ENCODE measurements at regions not wholly inside any gene's neighbourhood (a gene's known extent, or its start where the extent isn't known, plus 50 kb on each side); places are given as distances from the start of the nearest gene placed in this dataset.
A peak's percentile ranks its signal among the peaks of the same experiment; 100 is the strongest.

DNA sequence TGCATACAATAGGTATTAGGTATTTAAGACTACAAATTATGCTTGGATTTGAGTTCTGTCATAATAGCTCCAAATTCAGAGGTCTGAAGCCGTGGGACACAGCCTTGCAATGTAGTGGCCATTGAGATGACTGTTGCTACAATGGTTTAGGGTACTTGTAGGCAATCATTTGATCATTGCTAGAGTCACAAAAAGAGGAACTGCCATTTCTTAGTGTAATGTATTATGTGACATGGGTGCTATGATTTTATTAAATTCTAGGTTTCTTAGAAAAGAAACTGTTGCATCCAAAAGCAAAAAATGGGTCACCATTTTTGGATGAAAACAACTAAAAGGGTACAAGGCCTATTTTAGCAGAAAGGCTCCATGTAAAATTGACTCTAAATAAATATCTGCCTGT, 129.9 kb upstream of the ZNF644 start:
- no peak for DNase-seq (ENCODE audit: low read depth, low spot score)

DNA sequence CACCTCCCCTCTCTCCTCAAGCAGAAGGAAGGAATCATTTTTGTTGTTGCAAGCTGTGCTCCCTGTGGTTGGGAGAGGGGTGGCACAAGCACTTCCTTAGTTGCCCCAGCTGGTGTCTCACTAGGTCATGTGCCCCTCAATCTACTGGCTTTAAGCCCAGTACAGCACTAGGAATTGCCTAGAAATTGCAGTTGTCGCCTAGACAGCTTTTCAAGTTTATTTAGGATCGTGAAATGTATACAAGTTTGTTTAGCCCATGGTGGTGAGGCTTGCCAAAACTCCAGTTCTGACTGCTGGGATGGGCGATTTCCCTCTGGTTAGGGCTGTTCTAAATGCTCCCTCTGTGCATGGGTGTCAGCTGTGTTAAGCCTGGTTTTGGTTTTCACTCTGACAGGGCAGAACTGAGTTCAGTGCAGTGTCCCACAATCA, 126.8 kb upstream of the ZNF644 start:
- no peak for DNase-seq (ENCODE audit: low read depth, low spot score)

DNA sequence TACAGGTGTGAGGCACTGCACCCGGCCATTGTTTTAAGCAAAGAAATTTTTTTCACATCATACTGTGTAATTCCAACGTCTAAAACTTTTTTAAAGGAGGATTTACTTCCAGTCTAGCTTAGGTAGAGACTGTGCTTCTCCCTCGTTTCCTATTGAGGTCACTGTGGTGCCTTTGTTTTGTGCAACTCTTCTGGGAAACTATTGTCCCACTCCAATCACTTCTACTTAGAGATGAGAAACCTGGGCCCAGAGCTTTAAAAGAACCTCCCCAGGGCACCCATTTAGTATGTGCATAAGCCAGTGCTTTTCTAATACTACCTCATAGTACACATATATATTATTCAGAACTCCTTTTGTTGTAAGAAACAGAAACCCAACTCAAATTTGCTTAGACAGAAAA, 120.0 kb upstream of the ZNF644 start:
- no peak for DNase-seq (ENCODE audit: low read depth, low spot score)

DNA sequence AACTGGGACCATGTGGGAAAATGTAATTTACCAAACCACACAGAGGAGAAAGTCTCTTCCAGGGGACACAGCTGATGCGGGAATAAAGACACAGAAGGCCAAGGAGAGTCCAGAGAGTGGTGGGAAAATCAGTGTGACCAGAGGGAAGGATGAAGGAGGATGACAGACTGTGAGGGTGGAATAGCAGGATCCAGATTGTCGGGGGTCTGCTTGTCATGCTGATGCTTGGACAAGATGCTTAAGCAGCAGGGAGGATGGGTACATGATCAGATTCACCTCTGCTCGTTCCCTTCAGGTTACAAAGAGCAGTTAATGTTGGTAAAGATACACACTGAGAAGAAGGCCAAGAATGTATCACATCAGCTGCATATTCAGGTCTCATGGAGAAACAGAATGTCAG, 117.1 kb upstream of the ZNF644 start:
- no peak for DNase-seq (ENCODE audit: low read depth, low spot score)

DNA sequence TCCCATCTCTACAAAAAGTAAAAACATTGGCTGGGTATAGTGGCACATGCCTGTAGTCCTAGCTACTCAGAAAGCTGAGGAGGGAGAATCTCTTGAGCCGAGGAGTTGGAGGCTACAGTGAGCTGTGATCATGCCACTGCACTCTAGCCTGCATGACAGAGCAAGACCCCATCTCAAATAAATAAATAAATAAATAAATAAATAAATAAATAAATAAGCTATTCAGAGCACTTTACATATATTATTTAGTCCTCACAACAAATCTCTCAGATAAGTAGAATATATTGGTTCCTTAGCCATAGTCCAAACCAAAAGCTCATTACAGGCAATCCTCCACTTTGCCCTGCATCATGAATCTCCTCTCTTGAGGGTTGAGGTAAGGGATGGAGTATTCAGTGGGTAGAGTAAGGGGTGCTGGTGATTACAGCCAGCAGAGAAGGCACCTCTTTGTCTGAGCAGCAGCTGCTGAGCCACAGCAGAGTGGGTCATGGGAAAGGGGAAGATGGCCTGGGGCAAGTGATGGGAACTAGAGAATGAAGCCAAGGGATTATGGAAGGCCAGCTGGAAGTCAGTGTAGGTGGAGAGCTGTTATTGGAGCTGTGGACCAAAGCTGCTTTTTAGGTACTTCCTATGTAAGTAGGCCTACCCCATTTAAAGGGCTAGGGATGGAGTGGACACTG, 115.5 kb upstream of the ZNF644 start:
- DNase-seq (ENCODE audit: low read depth, low spot score) = no peak

DNA sequence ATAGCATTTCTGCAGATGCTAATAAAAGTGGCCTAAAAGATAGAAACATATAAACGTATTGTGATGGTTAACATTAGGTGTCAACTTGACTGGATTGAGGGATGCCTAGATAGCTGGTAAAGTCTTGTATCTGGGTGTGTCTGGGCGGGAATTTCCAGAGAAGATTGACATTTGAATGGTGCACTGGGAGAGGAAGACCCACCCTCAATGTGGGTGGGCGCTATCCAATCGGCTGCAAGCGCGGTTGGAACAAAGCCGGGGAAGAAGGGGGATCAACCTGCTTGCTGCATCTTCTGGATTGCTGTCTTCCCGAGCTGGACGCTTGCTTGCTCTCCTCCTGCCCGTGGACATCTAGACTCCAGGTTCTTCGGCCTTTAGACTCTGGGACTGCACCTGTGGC, 114.0 kb upstream of the ZNF644 start:
- no peak for DNase-seq (ENCODE audit: low read depth, low spot score)

DNA sequence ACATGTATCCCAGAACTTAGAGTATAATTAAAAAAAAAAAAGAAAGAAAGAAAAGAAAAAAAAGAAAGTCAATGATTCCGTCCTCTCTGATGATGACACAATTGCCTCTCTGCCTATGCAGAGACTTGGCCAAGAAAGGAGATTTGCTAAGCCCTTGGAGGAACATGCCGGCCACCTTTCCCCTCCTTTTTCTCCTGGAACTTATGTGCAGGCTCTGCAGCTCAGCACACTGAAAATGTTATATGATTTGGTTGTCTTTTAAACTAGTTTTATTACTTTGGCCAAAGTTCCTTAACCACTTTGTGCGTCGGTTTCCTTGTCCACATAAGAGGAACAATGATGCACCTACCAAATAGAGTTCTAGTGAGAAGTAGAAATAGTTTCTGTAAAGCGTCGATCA, 111.4 kb upstream of the ZNF644 start:
- DNase-seq (ENCODE audit: low read depth, low spot score) = no peak

DNA sequence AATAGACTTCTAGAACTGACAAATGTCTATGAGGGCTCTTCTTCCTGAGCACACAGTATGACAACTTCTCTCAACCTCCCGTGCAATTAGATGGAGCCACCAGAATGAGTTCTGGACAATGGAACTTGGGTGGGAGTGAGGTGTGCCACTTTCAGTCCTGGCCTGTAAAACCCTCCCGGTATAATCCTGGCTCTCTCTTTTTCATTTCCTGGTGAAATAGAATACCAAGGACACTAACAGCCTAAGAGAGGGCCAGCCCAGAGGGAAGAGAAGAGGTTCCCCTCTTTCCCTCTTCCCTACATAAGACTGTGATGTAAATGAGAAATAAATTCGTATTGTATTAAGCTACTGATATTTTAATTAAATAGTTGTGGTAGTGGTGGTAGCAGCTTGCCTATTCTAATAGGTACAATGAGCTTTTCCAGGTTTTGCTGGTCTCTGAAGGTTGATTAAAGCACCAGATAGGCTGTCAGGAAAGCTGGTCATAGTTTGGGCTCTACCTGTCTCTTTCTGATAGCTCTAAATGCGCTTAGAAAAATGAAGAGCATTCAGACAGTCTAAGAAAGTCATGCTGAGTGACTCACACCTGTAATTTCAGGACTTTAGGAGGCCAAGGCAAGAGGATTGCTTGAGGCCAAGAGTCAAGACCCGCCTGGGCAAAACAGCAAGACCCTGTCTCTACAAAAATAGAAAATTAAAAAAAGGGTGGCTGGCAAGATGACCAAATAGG, 108.6 kb upstream of the ZNF644 start:
- DNase-seq (ENCODE audit: low read depth, low spot score) = no peak

DNA sequence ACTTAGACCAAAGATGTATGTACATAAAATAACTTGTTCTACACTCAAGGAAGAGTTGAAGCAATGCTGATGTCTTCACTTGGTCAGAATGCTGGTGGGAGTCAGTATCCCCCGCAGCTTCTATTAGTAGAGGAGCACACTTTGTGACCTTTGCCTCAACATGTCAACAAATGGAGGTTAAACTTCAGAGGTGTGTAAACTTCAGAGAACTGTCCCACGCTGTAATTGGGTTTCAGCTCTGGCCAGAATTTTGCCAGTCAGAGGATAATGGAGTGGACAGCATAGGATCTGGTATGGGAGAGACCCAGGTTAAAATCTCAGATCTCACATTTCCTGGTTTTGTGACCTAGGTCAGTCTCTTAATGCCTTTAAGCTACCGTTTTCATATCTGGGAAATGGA, 107.6 kb upstream of the ZNF644 start:
- DNase-seq (ENCODE audit: low read depth, low spot score) = no peak

DNA sequence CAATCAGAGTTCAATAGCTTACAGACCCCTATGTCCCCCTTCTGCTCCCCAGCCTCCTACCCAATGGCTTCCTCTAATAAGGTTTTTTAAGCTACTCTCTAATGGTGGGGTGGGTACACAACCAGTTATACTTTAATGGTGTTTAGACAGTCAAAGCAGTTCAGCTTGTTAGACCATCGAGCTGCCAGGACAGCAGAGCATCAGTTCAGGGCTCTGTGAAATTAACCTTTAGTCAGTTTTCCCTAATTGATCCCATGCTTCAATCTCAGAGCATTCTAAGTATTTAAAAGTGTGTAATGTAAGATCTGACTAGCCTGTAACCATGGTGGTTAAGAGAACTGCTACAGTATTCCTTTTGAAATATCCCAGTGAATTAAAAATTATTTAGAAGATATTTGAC, 107.2 kb upstream of the ZNF644 start:
- no peak for DNase-seq (ENCODE audit: low read depth, low spot score)

DNA sequence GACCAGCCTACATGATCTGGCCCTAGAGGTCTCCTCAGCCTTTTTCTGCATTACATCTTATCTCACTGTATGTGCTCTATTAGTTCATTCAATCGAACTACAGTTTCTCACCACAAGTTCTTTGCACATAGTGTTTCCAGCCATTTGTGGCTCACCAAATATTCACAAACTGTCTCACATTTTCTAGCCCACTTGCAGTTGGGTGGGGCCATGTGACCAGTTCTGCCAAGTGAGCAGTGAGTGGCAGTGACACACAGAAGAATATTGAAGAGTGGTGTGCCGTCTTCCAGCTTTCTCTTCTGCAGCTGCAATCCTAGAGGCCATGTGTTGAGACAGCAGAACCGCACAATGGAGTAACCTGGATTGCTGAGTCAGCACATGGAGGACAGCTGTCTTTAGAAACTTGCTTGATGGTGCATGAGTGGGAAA, 103.2 kb upstream of the ZNF644 start:
- DNase-seq (ENCODE audit: low read depth, low spot score) = no peak

DNA sequence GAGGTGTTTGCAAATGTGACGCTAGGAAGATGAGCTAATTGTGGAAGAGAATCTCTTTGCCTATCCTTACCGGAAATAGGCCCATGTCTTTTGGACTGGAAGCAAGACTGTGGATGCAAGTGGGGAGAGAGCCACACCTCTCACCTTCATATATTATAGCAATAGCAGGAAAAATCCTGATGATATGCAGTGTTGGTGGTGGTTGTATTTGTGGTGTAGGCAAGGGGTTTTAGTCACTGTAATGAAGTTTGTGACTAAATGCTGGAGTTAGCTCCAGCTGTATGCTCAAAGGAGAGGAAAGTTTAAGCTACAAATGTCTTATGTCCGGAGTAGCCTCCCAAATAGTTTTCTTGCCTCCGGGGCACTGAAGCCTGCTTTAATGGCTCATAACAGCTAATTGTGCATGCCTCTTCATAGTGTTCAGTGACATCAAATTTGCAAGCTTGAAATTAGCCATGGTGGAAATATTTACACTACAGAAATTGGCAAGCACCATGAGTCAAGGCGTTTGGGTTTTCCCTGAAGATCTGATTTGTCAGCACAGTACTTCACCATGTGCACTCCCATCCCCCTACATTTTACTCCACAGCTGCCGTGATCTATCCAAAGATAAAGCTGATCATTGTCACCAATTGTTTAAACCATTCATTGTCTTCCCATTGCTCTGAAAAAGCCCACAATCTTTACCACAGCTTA, 102.6 kb upstream of the ZNF644 start:
- DNase-seq (ENCODE audit: low read depth, low spot score) = no peak

DNA sequence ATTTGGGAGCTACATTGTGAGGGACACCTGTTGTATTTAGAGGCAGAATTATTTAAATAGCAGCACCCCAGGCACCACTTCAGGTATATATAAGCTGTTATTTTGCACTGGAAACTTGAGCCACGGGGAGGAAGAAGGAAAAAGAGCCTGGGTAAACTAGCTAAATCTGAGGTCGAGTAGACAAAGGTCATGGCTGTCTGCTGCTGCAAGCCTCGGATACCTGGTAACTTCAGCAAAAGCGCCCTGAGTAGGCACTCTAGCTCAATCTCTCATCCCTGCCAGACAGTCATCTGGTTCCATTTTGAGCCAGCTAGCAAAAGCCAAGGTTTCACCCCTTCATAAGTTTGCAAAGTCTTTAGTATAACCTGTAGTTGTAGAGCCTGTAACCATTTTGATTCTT, 101.9 kb upstream of the ZNF644 start:
- no peak for DNase-seq (ENCODE audit: low read depth, low spot score)

DNA sequence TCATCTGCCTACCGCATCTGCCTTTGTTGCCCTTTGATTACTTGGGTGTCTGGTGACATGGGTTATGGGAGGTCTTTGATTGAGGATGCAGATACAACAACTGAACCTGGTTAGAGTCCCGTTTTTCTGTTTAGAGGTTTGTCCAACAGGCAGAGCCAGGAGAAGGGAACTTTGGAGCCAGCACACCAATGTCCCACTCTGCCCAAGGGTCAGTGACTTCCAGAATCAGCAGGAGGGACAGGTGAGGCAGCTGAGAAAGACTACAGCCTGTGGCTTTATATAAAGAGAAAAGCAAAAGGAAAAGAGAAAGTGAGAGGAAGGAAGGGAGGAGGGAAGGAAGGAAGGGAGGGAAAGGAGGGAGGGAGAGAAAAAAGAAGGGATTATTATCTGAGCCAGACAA, 101.5 kb upstream of the ZNF644 start:
- DNase-seq (ENCODE audit: low read depth, low spot score) = no peak

DNA sequence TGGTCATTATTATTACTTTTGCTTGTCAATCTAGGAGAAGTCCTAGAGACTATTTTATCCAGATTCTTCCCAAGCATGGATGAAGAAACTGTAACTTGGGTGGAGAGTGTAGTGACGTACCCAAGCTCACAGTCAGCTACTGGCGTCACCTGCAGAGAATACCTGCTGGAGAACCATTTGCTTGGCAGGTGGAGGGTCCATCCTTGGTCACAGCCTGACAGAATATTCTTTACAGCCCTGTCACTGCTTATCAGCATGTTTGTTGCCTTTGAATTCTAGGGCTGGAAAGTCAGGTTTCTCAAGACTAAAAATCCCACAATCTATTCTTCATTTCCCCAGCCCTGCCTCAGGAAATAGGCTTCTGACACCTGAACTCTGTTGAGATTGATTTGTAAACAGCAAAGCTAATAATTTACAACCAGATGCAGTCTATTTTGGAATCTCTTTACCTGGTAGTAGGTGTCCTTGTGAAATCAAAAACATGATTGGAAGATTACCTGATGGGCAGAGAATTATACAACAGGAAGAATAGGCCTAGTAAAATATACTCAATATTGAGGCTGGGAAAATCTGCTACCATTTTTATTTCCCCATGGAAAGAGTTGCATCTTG, 100.4 kb upstream of the ZNF644 start:
- DNase-seq (ENCODE audit: low read depth, low spot score) = no peak

DNA sequence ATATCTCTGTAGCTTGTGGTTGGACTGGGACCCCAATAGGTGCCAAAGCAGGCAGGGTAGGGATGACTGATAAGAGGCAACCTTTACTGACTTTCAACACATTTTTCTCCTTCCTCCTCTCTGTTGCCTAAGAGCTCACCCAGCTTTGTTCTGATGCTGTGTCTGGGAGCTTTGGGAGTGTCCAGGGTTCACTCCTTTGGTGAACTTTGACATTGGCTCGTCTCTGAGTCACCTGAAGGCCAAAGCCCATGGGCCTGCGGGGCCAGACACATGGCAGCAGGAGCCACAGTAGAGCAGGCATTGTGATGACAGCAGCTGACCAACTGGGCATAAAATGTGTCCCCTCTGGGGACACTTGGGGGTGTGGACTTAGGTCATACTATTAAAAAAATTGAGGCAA, 99.5 kb upstream of the ZNF644 start:
- DNase-seq (ENCODE audit: low read depth, low spot score) = no peak

DNA sequence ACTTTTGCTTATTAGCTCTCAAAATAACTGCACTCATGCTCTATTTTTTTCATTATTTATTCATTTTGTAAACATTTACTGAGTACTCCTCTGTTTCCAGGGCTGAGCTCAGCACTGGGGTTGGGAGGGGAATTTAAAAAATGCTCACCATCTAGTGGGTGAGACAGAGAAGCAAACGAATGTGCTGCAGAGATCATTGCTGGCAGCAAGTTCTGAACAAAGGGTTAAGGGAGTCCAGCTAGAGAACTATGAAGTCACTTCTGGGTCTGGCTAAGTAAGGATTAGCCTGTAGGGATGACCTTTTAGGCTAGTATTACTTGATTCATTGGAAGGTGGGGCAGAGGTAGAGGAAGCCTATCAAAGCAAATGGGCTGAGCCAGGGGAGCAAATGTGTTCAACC, 99.1 kb upstream of the ZNF644 start:
- peak; percentile 38 for DNase-seq (ENCODE audit: low read depth, low spot score)

DNA sequence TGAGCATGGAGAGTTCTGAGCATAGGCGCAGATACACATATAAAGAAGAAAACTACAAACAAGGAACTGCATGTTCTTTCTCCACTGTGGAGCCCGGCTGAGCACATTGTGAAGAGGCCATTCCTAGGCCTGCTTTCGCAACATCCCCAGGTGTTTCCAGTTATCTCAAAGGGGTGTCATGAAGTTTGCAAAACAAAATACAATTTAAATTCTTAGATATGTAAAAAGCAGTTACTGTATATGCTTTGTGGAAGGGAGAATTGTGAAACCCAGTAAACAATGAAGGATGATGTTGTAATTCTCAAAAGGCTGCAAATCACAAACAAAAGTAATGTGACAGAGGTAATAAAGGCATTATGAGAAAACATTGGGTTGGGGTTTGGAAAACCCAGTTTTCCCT, 98.6 kb upstream of the ZNF644 start:
- DNase-seq (ENCODE audit: low read depth, low spot score) = no peak

DNA sequence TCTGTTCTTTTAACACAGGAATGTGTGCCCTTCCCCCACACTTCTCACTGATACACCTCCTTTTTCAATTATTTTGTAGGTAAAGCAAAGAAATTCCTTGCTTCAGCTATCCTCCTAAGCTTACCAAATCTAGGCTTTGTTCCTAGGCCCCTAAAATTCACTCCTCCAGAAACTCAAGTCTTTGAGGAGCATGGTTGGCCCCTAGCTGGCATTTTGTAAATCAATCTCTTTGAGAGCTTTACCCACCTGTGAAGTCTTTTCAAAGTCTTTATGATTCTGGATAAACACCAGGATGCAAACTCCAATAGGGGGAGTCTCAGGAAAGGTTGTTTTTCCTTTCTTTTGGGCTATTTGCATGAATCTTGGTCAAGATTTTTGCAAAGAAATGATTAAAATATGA, 82.9 kb upstream of the ZNF644 start:
- DNase-seq (ENCODE audit: low read depth, low spot score) = no peak

DNA sequence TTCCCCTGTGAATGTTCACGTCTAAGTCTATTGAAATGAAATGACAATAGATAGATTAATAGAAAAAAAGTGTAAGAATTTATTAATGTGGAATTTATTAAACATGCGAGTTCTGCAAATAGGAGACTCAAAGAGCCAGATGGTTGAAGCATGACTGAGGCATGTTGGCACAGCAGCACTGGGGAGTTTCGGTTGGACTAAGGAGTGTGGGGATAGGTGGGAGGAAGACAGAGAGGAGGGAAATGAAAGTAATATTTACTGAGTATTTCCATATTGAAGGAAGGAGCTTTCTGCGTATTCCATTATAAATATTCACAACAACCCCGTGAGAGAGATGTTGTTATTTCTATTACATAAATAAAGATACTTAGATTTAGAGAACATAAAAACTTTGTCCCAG, 79.5 kb upstream of the ZNF644 start:
- no peak for DNase-seq (ENCODE audit: low read depth, low spot score)

DNA sequence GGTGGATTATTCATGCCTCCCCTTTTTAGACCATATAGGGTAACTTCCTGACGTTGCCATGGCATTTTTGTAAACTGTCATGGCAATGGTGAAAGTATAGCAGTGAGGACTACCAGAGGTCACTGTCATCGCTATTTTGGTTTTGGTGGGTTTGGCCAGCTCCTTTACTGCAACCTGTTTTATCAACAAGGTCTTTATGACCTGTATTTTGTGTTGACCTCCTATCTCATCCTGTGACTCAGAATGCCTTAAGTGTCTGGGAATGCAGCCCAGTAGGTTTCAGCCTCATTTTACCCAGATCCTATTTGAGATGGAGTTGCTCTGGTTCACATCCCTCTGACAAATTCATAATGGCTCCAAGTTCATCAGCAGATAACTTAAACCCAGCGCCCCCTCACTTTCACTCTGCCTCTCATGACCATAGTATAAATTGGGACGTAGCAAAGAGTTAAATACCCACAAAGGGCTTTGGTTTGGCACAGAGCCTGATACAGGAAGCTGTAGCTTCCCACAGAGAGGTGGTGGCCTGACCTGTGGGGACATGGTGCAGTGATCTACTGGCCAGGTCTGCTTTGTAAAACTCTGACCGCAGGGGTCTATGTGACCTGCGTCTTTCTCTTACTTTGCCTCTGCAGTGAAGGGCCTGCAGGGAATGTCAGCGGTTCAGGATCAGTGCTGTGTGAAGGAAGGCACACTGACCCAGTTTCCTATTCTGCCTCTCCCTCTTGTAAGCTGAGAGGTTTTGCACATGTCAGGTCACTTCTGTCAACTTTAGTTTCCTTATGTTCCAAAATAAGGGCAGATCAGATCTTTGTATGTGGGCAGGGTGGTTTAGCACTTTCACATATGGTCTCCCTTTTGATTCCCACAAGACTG, 78.1 kb upstream of the ZNF644 start:
- peak; percentile 19 for DNase-seq (ENCODE audit: low read depth, low spot score)
